Fibroblast of lung (primary cell): ENCODE measurements at regions not wholly inside any gene's neighbourhood (a gene's known extent, or its start where the extent isn't known, plus 50 kb on each side); places are given as distances from the start of the nearest gene placed in this dataset.
A peak's percentile ranks its signal among the peaks of the same experiment; 100 is the strongest.

Source experiments
- DNase-seq, 2 donors: peaks; one replicate each; pipeline versions ENCODE4 v3.0.0 to v3.0.0-alpha.2; 2010; ENCODE audit warnings: low read depth in 2 of 2
- H2AFZ ChIP-seq: 2 replicates; pipeline ENCODE4 v1.5.1; 2012; ENCODE audit warnings: low read length, control low read depth, inconsistent platforms
- H3K27ac ChIP-seq: 2 replicates; pipeline ENCODE4 v1.5.1; 2011; ENCODE audit warnings: low read length, control low read depth; ENCODE audit not compliant: insufficient read depth
- H3K27me3 ChIP-seq: 2 replicates; pipeline ENCODE4 v1.5.1; 2011; ENCODE audit warnings: mild to moderate bottlenecking, low read length; ENCODE audit not compliant: control insufficient read depth, insufficient read depth
- H3K36me3 ChIP-seq: 2 replicates; pipeline ENCODE4 v1.5.1; 2011; ENCODE audit warnings: low read length; ENCODE audit not compliant: control insufficient read depth, insufficient read depth
- H3K4me1 ChIP-seq: 2 replicates; pipeline ENCODE4 v1.5.1; 2011; ENCODE audit warnings: low read length; ENCODE audit not compliant: control insufficient read depth, insufficient read depth; ENCODE audit errors: extremely low read depth
- H3K4me2 ChIP-seq: 2 replicates; pipeline ENCODE4 v1.5.1; 2011; ENCODE audit warnings: low read length, control low read depth; ENCODE audit not compliant: insufficient read depth; ENCODE audit errors: extremely low read depth
- H3K4me3 ChIP-seq, 4 experiments: fragments of 200-600 bp in 1 of 4; sonication (generic) in 1 of 4; replicated peaks in 1 of 4; 2 replicates each; pipeline ENCODE4 v1.5.1; 2011 to 2016; ENCODE audit warnings: low read length in 4 of 4, low read depth in 3 of 4, mild to moderate bottlenecking in 3 of 4, control low read depth in 2 of 4, inconsistent platforms in 1 of 4, mixed read lengths in 1 of 4; ENCODE audit not compliant: insufficient read depth in 1 of 4; ENCODE audit errors: control extremely low read depth in 1 of 4
- H3K79me2 ChIP-seq: 2 replicates; pipeline ENCODE4 v1.5.1; 2012; ENCODE audit warnings: mild to moderate bottlenecking, low read length, inconsistent platforms; ENCODE audit not compliant: control insufficient read depth, insufficient read depth
- H3K9ac ChIP-seq: 2 replicates; pipeline ENCODE4 v1.5.1; 2011; ENCODE audit warnings: mild to moderate bottlenecking, low read length, control low read depth; ENCODE audit not compliant: insufficient read depth
- H3K9me3 ChIP-seq: 2 replicates; pipeline ENCODE4 v1.5.1; 2012; ENCODE audit warnings: low read depth, low read length; ENCODE audit not compliant: control insufficient read depth, insufficient read depth
- H4K20me1 ChIP-seq: 2 replicates; pipeline ENCODE4 v1.5.1; 2011; ENCODE audit warnings: low read length; ENCODE audit not compliant: control insufficient read depth, insufficient read depth; ENCODE audit errors: extremely low read depth
- CTCF ChIP-seq, 2 donors: IDR thresholded peaks in 1 of 2; conservative IDR thresholded peaks in 1 of 2; 1 replicate in 1 of 2; 2 replicates in 1 of 2; pipeline ENCODE4 v1.5.1; 2011 to 2012; ENCODE audit warnings: low read length in 2 of 2, control low read depth in 1 of 2, inconsistent platforms in 1 of 2, low read depth in 1 of 2, mild to moderate bottlenecking in 1 of 2
- EZH2 ChIP-seq: IDR thresholded peaks from 2 replicates; pipeline ENCODE4 v1.5.1; 2012; ENCODE audit warnings: low read length, control low read depth, mild to moderate bottlenecking; ENCODE audit errors: missing control alignments

- DNase-seq, result no peak
- no peak overlapping the region for H3K4me2 ChIP-seq
- no peaks in the 10 kb centered on the region for H3K9me3 ChIP-seq
- H2AFZ ChIP-seq, result no peak overlapping the region
- no peak overlapping the region for H3K4me3 ChIP-seq
- TF ChIP-seq EZH2 (no peak), CTCF (conservative IDR thresholded peaks at IDR 0.05 in 1 of 2, IDR thresholded peaks at IDR 0.05 in 1 of 2; ENCODE audit: low read depth in 1 of 2, low read length in 2 of 2) (no peak)
- H3K27me3 ChIP-seq, result no peaks in the 10 kb centered on the region
- H3K79me2 ChIP-seq, result no peaks in the 10 kb centered on the region
- no peaks in the 10 kb centered on the region for H4K20me1 ChIP-seq
- no peak overlapping the region for H3K27ac ChIP-seq
- no peaks in the 10 kb centered on the region for H3K4me1 ChIP-seq
- no peak overlapping the region for H3K9ac ChIP-seq
- H3K36me3 ChIP-seq, result no peaks in the 10 kb centered on the region
These were observed 88.1 kb upstream of the THBS2 start for GRCh38 chr6:169341706-169342105.

- no peak overlapping the region for H3K4me2 ChIP-seq
- no peaks in the 10 kb centered on the region for H3K9me3 ChIP-seq
- H3K27ac ChIP-seq, result no peak overlapping the region
- no peaks in the 10 kb centered on the region for H3K36me3 ChIP-seq
- H3K4me1 ChIP-seq, result no peaks in the 10 kb centered on the region
- no peaks in the 10 kb centered on the region for H4K20me1 ChIP-seq
- H3K4me3 ChIP-seq, result no peak overlapping the region
- H3K79me2 ChIP-seq, result no peaks in the 10 kb centered on the region
- H3K9ac ChIP-seq, result no peak overlapping the region
- no peak overlapping the region for H2AFZ ChIP-seq
- TF ChIP-seq CTCF (conservative IDR thresholded peaks at IDR 0.05 in 1 of 2, IDR thresholded peaks at IDR 0.05 in 1 of 2; ENCODE audit: low read depth in 1 of 2, low read length in 2 of 2) (no peak), EZH2 (no peak)
- no peak for DNase-seq
- no peaks in the 10 kb centered on the region for H3K27me3 ChIP-seq
These were observed 87.4 kb upstream of the THBS2 start for GRCh38 chr6:169341065-169341464.

GRCh38 chr6:169340395-169340794 lies 86.7 kb upstream of the THBS2 start:
- H3K27me3 ChIP-seq, result no peaks in the 10 kb centered on the region
- peak in 1 of 2 donors; percentile 15 for DNase-seq
- H2AFZ ChIP-seq, result no peak overlapping the region
- no peaks in the 10 kb centered on the region for H3K36me3 ChIP-seq
- H3K27ac ChIP-seq, result no peak overlapping the region
- no peak overlapping the region for H3K9ac ChIP-seq
- no peaks in the 10 kb centered on the region for H4K20me1 ChIP-seq
- no peak for TF ChIP-seq CTCF (conservative IDR thresholded peaks at IDR 0.05 in 1 of 2, IDR thresholded peaks at IDR 0.05 in 1 of 2; ENCODE audit: low read depth in 1 of 2, low read length in 2 of 2)
- TF ChIP-seq EZH2, result no peak
- no peak overlapping the region for H3K4me3 ChIP-seq
- no peaks in the 10 kb centered on the region for H3K9me3 ChIP-seq
- no peaks in the 10 kb centered on the region for H3K4me1 ChIP-seq
- no peaks in the 10 kb centered on the region for H3K79me2 ChIP-seq
- no peak overlapping the region for H3K4me2 ChIP-seq
